SU-DHL-6 (cell line): ENCODE measurements at regions not wholly inside any gene's neighbourhood (a gene's known extent, or its start where the extent isn't known, plus 50 kb on each side); places are given as distances from the start of the nearest gene placed in this dataset.

Experiments used
- CTCF ChIP-seq: fragments of 200-600 bp; sonication (generic); IDR thresholded peaks from one replicate; pipeline ENCODE4 v1.5.1; 2017; ENCODE audit warnings: antibody characterized with exemption, mild to moderate bottlenecking, low read length, moderate library complexity; ENCODE audit not compliant: insufficient read depth, poor library complexity, severe bottlenecking
- EZH2phosphoT487 ChIP-seq: fragments of 200-600 bp; sonication (generic), shearing (Covaris generic); conservative IDR thresholded peaks from 2 replicates; pipeline ENCODE4 v1.6.1; 2018; ENCODE audit warnings: mild to moderate bottlenecking, antibody characterized with exemption, low read length, moderate library complexity, mixed read lengths

GRCh38 chr15:85910834-85911233, 116.1 kb upstream of the KLHL25 start:
- TF ChIP-seq CTCF (no peak), EZH2phosphoT487 (no peak)
